ENCODE measurements at regions not wholly inside any gene's neighbourhood (a gene's known extent, or its start where the extent isn't known, plus 50 kb on each side); places are given as distances from the start of the nearest gene placed in this dataset.

DNA sequence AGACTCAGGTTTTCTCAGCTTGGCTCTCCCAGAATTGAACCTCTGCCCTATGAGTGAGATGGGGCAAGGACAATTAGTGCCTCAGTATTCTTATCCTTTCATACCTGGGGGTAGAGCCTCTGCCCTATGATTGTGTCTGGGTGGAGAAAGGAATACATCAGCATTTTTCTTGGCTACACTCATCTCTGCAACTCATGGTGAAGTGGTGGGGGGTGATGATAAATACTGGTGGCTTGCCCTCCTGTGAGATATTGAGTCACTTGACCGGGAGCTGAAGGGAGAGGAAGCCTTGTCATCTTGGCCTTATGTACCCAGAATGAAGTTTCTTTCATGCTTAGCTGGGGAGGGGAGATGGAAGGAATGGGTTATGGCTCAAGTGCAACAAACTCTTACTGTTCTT is 71.3 kb upstream of the ENOX2 start:
- no peak for DNase-seq

DNA sequence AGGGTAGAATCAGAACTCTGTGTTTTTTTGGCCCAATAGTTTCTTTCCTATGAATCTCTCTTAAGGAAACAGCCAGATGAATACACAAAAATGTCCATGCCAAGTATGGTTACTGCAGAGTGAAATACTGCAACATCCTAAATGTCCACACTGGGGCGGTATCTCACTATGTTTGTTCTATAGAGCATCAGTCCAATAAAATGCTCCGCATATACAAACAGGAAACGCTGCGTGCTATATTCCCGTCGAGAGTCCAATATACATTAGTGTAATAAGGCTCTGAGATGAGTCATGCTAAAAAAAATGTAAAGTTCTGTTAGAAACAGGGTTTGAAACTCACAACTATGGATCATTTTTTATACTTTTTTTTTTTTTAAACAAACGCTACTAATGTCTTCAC is 72.9 kb upstream of the ENOX2 start:
- DNase-seq = peak; percentile 49 to 68 (median 58)

DNA sequence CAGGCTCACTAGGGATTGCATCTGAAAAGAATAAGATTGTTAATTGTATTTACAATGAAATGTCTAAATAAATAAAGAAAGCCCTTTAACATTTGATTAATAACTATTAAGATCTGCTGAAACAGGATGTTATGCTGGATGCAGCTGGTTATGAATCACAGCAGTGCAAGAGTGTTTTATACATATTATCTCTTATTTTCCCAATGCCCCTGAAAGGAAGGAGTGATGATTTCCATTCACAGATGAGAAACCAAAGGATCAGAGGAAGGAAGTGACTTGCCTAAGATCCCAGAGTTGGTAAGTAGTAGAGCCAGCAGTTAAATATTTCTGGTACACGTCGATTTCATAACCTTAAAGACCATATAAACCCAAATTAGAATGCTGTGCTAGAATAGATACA is 76.3 kb upstream of the ARHGAP36 start:
- DNase-seq = no peak

DNA sequence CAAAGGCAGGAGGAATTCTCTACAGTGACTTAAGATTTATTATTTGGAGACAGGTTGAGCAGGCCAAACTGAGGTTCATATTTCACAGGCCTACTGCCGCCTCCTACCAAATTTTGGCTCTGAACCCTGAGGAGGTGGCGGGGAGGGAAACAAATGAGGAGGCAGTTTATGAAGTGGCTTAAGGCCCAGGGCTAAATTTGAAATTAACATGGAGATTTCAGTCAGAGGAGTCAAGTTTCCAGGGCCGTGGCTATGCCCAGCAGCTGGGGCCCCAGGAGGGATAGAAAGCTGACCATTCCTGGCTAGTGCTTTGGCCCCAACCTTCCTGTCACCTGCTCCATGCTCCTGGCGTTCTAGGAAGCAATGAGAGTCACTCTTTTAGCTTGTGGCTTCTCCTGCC is 73.4 kb upstream of the ARHGAP36 start:
- DNase-seq = peak; percentile 36 to 60 (median 45)

DNA sequence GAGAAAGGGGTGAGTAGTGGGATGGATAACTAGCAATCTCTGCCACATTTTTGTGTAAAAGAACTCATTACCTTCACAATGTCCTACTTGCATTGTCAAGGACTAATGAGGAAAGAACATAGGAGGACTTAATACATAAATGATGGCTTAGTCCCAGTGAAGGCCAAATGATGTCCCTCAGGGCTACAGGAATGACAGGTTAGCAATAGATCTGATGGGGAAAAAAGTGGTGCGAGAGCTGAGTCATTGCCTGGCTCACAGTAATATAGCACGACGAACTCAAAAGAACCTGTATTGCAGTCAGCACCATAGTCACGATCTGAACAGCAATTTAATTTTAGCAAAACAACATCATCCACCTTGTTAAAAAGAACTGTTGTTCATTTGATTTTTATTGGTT is 70.9 kb upstream of the ARHGAP36 start:
- DNase-seq = no peak

DNA sequence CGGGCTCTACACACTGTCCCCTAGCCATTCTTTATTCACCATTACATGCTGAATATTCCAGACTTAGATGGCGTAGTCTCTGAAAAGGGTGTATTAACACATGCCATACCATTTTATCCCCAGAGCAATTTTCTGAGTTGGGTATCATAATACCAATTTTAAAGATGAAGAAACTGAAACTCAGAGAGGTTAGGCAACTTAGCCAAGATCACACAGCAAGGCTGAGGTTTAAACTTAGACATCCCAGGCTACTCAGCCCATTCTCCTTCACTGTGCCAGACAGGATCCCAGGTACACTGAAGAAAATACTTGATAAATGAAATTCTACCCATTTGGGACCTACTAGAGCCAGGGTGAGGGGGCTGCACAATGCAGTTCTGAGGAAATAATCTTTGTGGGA is 67.4 kb upstream of the ARHGAP36 start:
- no peak for DNase-seq

DNA sequence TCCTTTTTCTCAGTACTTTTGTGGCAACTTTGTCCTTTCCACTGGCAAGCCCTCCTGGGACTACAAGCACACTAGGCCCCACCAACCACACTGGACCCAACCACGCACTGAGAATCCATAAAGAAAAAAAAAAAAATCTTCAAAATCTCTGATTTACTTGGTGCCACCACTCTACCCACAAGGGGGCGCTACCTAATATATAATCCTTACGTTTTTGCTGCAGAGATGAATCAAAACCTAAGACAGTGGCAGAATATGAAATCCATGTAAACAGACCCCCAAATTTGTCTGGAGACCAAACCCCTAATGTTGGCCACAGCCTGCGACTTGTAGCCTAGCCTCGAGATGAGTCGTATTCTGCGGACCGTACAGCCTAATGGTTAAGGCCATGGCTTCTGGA is 63.5 kb upstream of the ARHGAP36 start:
- peak in 1 of 3 donors; percentile 25 for DNase-seq

DNA sequence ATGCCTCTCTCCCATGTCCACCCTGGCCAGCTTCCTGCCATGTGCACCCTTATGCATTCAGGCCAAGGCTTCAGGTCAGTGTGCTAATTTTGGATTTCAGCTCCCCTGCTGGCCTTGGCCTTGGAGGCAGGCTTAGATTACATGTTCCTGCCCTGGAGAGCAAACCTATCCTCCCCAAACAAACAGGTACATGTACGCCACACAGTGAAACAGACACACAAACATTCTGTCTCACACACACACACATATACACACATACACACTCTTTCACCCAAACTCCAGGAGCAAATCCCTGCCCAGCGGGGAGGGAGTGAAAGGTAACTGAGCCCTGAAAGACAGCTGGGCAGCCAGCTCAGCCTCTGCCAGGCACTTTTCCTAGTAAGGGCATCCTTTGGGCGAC is 62.7 kb upstream of the ARHGAP36 start:
- no peak for DNase-seq

DNA sequence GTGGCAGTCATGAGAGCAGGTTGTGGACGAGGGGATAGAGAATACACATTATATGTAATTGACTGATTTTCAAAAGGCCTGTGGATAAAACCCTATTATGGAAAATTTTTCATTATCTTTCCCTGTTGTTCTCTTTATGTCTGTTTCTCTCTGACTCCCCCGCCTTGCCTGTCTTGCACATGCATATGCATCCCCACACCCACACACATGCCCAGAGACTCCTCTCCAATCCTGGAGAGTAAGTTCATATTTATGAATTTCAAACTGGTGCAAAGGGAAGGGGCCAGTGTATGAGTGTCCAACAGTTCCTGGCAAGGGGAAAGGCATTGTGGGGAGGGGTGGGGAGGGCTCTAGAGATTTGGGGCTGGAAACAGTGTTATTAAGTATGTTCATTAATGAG is 60.8 kb upstream of the ARHGAP36 start:
- no peak for DNase-seq

DNA sequence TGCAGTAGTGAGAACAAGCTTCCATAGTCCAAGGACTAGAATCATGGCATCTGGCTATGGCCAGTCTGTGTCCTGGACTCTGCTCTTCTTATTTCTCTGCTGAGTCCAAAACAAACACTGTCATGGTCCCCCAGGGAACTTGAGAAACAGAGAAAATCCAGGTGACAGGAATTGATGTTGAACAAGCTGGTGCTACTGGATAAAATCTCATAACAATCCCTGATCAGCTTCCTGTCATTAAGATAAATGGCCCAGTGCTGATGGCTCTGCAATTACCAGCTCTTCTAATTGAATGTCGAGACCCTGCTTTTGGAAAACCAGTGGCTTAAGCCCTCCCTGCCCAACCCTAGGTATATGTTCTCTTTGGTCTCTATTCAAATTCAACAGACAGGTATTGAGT is 58.8 kb upstream of the ARHGAP36 start:
- no peak for DNase-seq
